HG02678 (cell line): ENCODE measurements at regions not wholly inside any gene's neighbourhood (a gene's known extent, or its start where the extent isn't known, plus 50 kb on each side); places are given as distances from the start of the nearest gene placed in this dataset.
"Not testable (repeated sequence)": the region's sequence is repeated elsewhere in the genome, so short reads cannot be mapped to it uniquely, and the experiment has no call there.

Experiments used
- ATAC-seq: cut with Tn5 transposase; IDR thresholded peaks from one replicate; pipeline ENCODE4 v1.9.1; 2021; ENCODE audit warnings: mild to moderate bottlenecking, moderate library complexity; ENCODE audit not compliant: unreplicated experiment

DNA sequence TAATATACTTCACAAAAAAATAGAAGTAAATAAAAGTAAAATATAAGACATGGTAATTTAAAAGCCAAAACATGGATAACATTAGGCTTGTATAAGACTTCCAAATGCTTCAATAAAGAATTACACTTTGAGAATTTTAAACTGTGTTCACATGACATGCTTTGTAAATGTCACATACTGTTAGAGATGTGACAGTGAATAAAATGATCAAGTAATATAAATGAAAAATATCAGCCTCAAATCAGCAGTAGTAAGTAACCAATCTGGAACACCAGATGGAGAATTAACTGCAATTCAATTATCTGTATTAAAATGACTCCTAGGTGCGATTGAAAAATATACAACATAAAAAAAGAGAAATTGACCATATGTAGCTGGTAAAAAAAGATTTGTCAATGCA lies 1260.8 kb downstream of the BRINP3 start:
- ATAC-seq = no peak

- ATAC-seq = no peak
Measured at GRCh38 chr1:189217646-189218045, 1260.0 kb downstream of the BRINP3 start.

DNA sequence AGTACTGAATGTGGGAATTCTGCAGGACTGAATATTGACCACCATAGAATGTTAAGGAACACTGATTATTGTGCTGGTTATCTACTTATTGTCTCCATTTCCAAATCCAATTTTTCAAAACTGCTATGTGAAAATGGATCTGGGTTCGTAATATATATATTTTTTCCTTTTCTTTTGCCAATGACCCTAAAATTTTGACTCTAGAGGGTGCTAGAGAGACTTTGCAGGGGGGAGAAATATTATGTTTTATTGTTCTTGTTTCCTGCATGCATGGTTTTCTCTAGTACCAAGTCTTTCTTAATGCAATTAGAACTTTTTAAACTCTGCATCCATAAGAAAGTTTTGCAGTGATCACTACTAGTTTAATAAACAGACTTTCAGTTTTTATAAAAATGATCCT lies 1256.9 kb downstream of the BRINP3 start:
- ATAC-seq = no peak

GRCh38 chr1:189225794-189226145 lies 1251.9 kb downstream of the BRINP3 start:
- not testable (repeated sequence) for ATAC-seq

DNA sequence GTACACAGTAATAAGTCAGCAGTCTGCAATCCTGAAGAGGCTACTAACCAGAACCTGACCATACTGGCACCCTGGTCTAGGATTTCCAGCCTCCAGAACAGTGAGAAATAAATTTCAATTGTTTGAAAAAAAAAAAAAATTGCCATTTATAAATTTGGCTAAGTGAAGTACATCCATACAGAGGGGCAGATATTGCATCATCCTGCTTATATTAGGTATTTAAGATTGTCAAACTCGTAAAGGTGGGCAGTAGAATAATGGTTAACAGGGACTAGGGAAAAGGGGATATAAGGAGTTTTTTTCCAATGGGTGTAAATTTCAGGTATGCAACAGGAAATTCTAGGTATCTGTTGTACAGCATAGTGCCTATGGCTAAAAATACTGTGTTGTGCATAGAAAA lies 1250.9 kb downstream of the BRINP3 start:
- no peak for ATAC-seq

DNA sequence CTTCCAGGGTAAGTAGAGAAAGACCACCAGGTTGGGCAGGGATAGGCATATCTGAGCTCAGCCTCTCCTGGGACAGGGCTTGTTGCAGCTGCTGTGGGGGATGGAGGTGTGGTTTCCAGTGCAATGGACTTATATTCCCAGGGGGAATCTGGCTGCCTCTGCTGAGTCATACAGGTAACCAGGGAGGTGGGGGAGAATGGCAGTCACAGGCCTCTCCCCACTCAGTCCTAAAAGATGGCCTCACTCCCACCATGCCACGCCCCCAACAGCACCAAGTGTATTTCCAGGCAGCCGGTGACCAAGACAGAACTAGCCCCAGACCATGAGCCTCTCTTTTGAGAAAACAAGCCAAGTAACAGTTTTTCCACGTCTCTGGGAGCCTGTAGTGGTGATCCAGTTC lies 1240.7 kb downstream of the BRINP3 start:
- ATAC-seq = no peak

DNA sequence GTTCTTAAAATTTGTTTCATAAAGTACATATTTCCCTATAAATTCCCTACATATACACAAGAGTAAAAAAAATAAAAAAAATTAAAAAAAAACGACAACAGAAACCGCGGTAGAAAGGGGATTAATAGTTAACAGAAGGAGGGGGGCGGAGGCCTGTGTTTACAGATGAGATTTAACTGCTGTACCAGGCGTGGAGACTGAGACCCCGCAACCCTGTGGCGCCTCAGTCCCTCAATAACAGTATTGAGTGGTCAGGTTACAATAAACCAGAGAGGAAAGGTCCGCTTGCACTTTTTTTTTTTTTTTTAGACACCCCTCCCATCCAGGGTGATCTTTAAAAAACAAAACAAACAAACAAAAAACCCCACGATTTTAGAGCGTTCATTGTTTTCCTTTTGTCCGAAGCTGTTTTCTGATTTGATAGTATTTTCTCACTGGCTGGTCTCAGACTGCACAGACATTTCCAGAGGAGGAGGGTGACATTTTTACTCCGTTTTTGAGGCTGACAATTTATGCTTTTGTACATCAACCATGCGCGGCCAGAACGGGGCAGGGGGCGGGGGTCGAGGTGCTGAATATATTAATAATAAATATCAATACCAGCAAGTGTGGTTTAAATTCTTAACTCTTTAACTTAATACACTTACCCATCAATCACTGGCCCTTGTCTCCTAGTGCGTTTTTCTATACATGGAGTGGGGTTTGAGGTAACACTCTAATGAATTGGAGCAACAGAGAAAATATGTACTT lies 1223.9 kb downstream of the BRINP3 start:
- ATAC-seq = no peak

- not testable (repeated sequence) for ATAC-seq
Measured at GRCh38 chr1:189261128-189261527, 1216.5 kb downstream of the BRINP3 start.

DNA sequence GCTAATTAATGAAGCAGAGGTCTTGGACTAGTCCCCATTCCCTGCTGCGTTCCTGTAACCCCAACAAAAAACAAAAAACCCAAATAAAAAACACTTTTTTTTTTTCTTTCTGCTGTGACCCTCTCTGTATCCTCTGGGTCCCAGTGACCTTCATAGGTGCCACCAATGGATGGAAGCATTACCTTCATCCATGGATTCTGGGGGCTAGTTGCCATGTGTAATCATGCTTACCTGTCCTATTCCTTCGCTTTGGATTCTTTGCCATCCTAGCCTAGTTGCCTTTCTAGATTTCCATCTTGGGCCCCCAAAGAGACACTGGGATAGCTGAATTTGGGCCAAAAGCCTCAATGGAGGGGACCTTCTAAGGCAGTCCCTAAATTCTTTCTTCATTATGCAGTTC lies 1208.7 kb downstream of the BRINP3 start:
- no peak for ATAC-seq

GRCh38 chr1:189274267-189274666 lies 1203.4 kb downstream of the BRINP3 start:
- no peak for ATAC-seq

DNA sequence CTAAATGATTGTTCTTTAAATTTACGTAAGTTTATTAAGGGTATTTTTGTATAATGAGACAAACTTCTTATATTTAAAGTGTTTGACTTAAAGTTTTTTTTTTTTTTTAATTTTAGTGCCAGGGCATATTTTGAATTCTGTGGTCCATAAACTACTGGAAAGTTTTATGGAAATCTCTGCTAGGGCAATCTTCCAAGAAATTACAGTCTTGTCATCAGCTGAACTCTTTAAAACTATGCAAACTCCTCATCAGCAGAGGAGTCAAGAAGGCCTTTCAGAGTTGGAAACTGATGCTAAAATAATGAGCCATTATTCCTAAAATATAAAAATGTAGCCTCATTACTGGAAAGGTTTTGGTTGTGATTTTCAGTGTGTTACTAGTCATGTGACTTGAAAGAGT lies 1201.9 kb downstream of the BRINP3 start:
- ATAC-seq = no peak

- ATAC-seq = no peak
Measured at GRCh38 chr1:189289346-189289745, 1188.3 kb downstream of the BRINP3 start.

DNA sequence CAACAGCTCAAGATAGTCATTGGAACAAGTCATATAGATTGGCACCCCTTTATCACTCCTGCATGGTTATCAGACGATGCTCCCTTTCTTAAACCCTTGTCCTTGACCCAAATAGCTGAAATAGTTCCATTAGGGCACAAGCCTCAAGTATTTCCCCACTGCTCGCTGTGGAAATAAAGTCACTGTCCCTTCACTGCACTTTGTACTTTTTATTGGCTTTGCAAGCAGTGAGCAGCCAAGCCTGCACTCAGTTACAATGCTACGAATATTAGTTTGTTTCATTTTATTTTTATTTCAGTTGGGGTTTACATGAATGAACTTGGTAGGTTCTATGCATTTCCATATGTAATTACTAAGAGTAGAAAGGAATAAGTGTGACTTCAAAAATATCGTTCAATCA lies 1176.4 kb downstream of the BRINP3 start:
- ATAC-seq = no peak

DNA sequence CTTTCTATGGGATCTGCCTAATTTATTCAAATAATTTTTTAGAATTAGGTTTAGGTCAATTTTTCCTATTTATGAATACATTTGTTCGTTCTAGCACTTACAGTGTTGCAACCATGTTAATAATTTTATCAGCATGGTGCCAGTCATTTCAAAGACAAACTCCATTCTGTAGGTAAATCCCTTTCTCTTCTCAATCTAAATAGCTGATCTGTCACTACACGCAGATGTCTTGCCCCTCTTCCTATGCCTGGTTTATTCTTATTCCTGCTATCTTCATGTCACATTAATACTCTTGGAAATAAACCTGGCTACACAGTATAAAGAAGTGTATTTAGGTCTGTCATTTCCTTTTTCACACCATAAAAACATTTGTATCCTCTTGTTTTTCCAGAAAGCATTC lies 1172.4 kb downstream of the BRINP3 start:
- no peak for ATAC-seq

DNA sequence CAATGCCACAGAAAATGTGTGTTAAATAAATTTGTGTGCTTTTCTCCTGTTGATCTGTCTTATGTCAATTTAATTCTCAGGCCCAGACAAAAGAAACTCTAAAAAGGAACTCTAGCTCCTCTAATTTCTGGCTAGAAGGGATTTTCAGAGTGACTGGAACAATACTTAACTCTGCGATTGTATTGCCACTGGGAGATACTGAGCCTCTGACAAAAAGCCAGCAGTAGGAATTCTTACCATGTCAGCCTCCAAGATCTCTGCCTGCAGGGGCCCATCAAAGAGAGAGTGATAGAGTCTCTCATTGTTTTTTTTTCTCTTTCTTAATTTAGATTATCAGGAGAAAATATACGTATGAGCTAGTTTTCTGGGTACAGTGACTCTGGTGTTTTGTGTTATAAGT lies 1165.7 kb downstream of the BRINP3 start:
- no peak for ATAC-seq

GRCh38 chr1:189312499-189312898 lies 1165.2 kb downstream of the BRINP3 start:
- ATAC-seq = no peak

- ATAC-seq = no peak
Measured at GRCh38 chr1:189313488-189313887, 1164.2 kb downstream of the BRINP3 start.

DNA sequence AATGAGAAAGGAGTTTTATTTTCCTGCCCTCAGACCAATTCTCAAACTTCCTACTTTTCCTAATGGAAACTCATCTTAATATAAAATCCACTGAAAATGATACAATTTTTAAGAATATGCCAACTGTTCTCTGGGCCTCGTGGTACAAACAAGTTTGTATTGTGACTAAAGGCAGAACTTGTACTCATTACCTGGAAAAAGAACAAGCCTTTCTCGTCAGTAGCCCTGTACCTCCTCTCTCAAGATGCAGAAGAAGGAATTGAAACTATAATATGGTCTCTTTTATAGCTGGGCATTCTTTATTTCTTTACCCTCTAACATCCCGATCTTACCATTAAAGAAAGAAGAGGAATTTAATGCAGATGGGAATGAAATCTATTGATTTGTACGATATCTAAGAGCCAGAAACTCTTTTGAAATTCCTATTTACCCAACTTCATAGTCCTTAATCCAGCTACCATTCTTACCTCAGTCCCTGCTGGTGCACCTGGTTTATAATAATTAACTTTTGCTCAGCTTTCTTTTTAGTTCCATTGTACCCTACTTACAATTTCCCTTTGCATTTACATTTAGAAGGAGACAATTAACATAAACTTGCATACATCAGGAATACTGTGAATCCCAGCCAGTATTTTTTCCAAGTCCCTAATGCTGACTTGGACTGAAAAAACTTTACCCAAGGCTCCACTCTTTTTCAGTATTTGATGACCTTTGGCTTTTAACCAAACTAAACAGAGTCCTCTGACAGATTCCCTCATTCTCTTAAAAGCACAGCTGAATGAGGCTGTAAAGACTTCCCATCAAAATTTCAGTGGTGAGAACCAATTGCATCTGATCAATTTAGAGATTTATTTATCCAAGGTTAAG lies 1162.4 kb downstream of the BRINP3 start:
- ATAC-seq = no peak

GRCh38 chr1:189323091-189323490 lies 1154.6 kb downstream of the BRINP3 start:
- no peak for ATAC-seq

DNA sequence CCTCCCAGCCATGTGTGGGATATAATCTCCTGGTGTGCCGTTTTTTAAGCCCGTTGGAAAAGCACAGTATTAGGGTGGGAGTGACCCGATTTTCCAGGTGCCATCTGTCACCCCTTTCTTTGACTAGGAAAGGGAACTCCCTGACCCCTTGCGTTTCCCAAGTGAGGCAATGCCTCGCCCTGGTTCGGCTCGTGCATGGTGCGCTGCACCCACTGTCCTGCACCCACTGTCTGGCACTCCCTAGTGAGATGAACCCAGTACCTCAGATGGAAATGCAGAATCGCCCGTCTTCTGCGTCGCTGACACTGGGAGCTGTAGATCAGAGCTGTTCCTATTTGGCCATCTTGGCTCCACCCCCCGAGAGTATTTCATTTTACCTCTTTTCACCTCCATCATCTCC lies 1146.6 kb downstream of the BRINP3 start:
- ATAC-seq = not testable (repeated sequence)

- no peak for ATAC-seq
Measured at GRCh38 chr1:189336115-189337100, 1141.3 kb downstream of the BRINP3 start.
